ENCODE measurements at regions not wholly inside any gene's neighbourhood (a gene's known extent, or its start where the extent isn't known, plus 50 kb on each side); places are given as distances from the start of the nearest gene placed in this dataset.

DNA sequence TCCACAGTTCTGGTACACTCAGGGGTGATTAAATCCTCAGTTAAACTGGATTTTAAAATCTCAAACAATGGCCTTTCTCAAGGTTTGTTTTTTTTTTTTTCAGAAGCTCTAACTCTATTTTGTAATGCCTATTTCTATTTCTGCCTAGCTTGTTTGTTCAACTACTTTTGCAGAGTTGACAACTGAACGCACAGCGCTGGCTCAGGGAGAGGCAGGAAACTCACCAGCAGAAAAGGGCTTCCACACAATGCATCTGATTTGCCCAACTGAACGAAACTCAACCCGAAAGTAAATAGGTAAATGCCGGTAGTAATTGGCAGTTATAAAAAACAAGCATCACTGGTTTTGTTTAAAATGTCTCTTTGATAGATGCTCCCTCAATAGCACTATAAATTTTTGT, 52.7 kb upstream of the CNEP1R1 start:
- TF ChIP-seq, protein P1, sequence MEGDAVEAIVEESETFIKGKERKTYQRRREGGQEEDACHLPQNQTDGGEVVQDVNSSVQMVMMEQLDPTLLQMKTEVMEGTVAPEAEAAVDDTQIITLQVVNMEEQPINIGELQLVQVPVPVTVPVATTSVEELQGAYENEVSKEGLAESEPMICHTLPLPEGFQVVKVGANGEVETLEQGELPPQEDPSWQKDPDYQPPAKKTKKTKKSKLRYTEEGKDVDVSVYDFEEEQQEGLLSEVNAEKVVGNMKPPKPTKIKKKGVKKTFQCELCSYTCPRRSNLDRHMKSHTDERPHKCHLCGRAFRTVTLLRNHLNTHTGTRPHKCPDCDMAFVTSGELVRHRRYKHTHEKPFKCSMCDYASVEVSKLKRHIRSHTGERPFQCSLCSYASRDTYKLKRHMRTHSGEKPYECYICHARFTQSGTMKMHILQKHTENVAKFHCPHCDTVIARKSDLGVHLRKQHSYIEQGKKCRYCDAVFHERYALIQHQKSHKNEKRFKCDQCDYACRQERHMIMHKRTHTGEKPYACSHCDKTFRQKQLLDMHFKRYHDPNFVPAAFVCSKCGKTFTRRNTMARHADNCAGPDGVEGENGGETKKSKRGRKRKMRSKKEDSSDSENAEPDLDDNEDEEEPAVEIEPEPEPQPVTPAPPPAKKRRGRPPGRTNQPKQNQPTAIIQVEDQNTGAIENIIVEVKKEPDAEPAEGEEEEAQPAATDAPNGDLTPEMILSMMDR (IDR thresholded peaks at IDR 0.05; ENCODE audit: borderline replicate concordance, insufficient read depth, low read depth, low read length): no peak
- H3K4me3 ChIP-seq (ENCODE audit: low read depth, low read length): no peak overlapping the region

DNA sequence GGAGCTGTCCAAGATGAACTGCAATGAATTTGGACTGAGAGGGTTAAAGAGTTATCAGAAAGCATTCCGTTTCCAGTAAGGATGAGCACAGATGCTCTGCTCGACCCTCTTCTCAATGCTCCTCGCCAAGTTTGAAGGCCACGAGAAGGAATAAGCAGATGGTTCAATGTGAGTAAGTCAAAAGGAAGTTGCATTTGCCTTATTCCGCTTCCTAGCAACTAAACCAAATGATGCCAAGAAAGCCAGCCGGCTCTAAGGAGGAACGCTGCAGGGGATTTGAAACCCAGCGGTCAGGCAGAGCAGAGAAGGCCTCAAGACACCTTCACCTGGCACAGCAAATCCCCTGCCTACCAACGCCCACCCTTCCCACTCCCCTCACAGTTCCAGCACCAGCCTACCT, 52.1 kb upstream of the CNEP1R1 start:
- no peak overlapping the region for H3K4me3 ChIP-seq (ENCODE audit: low read depth, low read length)
- TF ChIP-seq, protein P1 (IDR thresholded peaks at IDR 0.05; ENCODE audit: borderline replicate concordance, insufficient read depth, low read depth, low read length): no peak

All from GM12875 (cell line).